Osteocyte (in vitro differentiated cells): ENCODE measurements at regions not wholly inside any gene's neighbourhood (a gene's known extent, or its start where the extent isn't known, plus 50 kb on each side); places are given as distances from the start of the nearest gene placed in this dataset.

ENCODE experiments used
- DNase-seq: peaks from one replicate; pipeline ENCODE4 v3.0.0; 2021; ENCODE audit warnings: mixed read lengths; ENCODE audit not compliant: unreplicated experiment; ENCODE audit errors: extremely low spot score
- H3K27ac Mint-ChIP-seq: one replicate; pipeline ENCODE4 v1.8.0; 2021; ENCODE audit warnings: mild to moderate bottlenecking, mixed read lengths; ENCODE audit not compliant: unreplicated experiment
- H3K27me3 Mint-ChIP-seq: one replicate; pipeline ENCODE4 v1.8.0; 2021; ENCODE audit warnings: mixed read lengths; ENCODE audit not compliant: unreplicated experiment
- H3K36me3 Mint-ChIP-seq: one replicate; pipeline ENCODE4 v1.8.0; 2021; ENCODE audit warnings: mixed read lengths; ENCODE audit not compliant: unreplicated experiment
- H3K4me1 Mint-ChIP-seq: one replicate; pipeline ENCODE4 v1.8.0; 2021; ENCODE audit warnings: mixed read lengths; ENCODE audit not compliant: unreplicated experiment
- H3K4me3 Mint-ChIP-seq: one replicate; pipeline ENCODE4 v1.8.0; 2021; ENCODE audit warnings: mild to moderate bottlenecking, moderate library complexity, mixed read lengths; ENCODE audit not compliant: unreplicated experiment
- H3K9me3 Mint-ChIP-seq: one replicate; pipeline ENCODE4 v1.8.0; 2021; ENCODE audit warnings: mixed read lengths; ENCODE audit not compliant: unreplicated experiment
- TF ChIP-seq, protein P1 (sequence below): fragments of 200-600 bp; sonication (generic); IDR thresholded peaks from 2 replicates; pipeline ENCODE4 v1.5.0; 2021; ENCODE audit warnings: antibody characterized with exemption, mild to moderate bottlenecking, moderate library complexity

DNA sequence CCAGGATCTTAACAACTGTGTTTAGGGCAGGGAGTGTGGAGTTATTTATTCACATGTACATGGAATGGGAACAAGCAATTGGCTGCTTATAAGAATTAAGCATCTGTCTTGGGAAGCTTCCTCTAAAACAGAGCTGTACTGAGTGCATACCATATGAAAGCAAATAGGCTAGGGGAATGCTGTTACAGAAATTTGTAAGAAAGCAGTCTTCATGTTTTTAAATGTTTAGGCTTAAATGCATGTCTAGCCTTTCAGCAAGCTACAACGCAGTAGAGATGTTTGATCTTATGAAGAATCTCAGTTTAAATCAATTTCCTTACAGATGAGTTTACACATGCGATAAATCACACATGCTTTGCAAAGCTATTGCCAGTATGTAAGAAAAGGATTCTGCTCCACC is 123.1 kb upstream of the MID1 start:
- Mint-ChIP-seq H3K27ac (no peak overlapping the region), H3K36me3 (no peaks in the 10 kb centered on the region), H3K4me3 (no peak overlapping the region), H3K27me3 (no peaks in the 10 kb centered on the region), H3K9me3 (peaks cover 38% of the 10 kb centered on the region), H3K4me1 (peaks cover 45% of the 10 kb centered on the region)
- no peak for DNase-seq
- TF ChIP-seq, protein P1, sequence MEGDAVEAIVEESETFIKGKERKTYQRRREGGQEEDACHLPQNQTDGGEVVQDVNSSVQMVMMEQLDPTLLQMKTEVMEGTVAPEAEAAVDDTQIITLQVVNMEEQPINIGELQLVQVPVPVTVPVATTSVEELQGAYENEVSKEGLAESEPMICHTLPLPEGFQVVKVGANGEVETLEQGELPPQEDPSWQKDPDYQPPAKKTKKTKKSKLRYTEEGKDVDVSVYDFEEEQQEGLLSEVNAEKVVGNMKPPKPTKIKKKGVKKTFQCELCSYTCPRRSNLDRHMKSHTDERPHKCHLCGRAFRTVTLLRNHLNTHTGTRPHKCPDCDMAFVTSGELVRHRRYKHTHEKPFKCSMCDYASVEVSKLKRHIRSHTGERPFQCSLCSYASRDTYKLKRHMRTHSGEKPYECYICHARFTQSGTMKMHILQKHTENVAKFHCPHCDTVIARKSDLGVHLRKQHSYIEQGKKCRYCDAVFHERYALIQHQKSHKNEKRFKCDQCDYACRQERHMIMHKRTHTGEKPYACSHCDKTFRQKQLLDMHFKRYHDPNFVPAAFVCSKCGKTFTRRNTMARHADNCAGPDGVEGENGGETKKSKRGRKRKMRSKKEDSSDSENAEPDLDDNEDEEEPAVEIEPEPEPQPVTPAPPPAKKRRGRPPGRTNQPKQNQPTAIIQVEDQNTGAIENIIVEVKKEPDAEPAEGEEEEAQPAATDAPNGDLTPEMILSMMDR = no peak

GRCh38 chrX:10744007-10744406 is 123.6 kb upstream of the MID1 start:
- no peak overlapping the region for H3K27ac Mint-ChIP-seq
- H3K4me1 Mint-ChIP-seq = peaks cover 48% of the 10 kb centered on the region
- H3K4me3 Mint-ChIP-seq = no peak overlapping the region
- TF ChIP-seq, protein P1 = no peak
- H3K27me3 Mint-ChIP-seq = no peaks in the 10 kb centered on the region
- H3K36me3 Mint-ChIP-seq = no peaks in the 10 kb centered on the region
- DNase-seq = no peak
- H3K9me3 Mint-ChIP-seq = peaks cover 38% of the 10 kb centered on the region

- Mint-ChIP-seq H3K9me3 (peaks cover 34% of the 10 kb centered on the region), H3K4me1 (peaks cover 22% of the 10 kb centered on the region), H3K27me3 (no peaks in the 10 kb centered on the region), H3K36me3 (no peaks in the 10 kb centered on the region), H3K27ac (no peak overlapping the region), H3K4me3 (no peak overlapping the region)
- no peak for DNase-seq
- TF ChIP-seq, protein P1 = no peak
These were observed 127.6 kb upstream of the MID1 start for GRCh38 chrX:10747975-10748374.

DNA sequence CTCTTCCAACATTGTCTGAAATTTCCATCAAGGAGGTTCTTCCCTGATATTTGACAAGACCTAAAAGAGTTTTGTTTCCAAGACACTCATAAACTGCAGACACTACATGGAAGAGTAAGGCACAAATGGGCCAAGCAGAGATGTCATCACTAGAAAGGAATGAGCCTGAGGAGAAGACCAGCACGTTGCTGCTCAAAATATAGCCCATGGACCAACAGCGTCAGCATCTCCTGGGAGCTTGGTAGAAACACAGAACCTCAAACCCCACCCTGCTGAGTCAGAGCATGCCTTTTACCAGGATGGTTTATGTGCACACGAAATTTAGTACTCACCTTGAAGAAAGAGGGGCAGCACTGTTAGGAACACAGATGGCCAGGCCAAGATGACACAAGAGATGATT is 128.7 kb upstream of the MID1 start:
- Mint-ChIP-seq H3K27ac (no peak overlapping the region), H3K27me3 (no peaks in the 10 kb centered on the region), H3K4me1 (peaks cover 28% of the 10 kb centered on the region), H3K4me3 (no peak overlapping the region), H3K9me3 (peaks cover 26% of the 10 kb centered on the region), H3K36me3 (no peaks in the 10 kb centered on the region)
- TF ChIP-seq, protein P1 = no peak
- DNase-seq = no peak

GRCh38 chrX:10750581-10750980 is 130.2 kb upstream of the MID1 start:
- H3K27ac Mint-ChIP-seq = no peak overlapping the region

More at GRCh38 chrX:10750581-10750980, 130.2 kb upstream of the MID1 start:
- TF ChIP-seq, protein P1 = no peak
- Mint-ChIP-seq H3K4me3 (no peak overlapping the region), H3K4me1 (peaks cover 40% of the 10 kb centered on the region), H3K36me3 (no peaks in the 10 kb centered on the region), H3K27me3 (no peaks in the 10 kb centered on the region), H3K9me3 (peaks cover 29% of the 10 kb centered on the region)
- no peak for DNase-seq
